ENCODE measurements at regions not wholly inside any gene's neighbourhood (a gene's known extent, or its start where the extent isn't known, plus 50 kb on each side); places are given as distances from the start of the nearest gene placed in this dataset.

- DNase-seq (ENCODE audit: low read depth), result no peak
- Histone ChIP-seq H3K27me3 (ENCODE audit: control insufficient read depth, insufficient read depth, low read length) (no peaks in the 10 kb centered on the region), H3K4me3 (ENCODE audit: low read depth, low read length) (no peak overlapping the region), H3K36me3 (ENCODE audit: control insufficient read depth, insufficient read depth, low read length) (no peaks in the 10 kb centered on the region)
- no peak for FAIRE-seq
- no peak for TF ChIP-seq CTCF (IDR thresholded peaks at IDR 0.05; ENCODE audit: insufficient read depth, low read length, severe bottlenecking)
These were observed 752.8 kb downstream of the LIG4 start for GRCh38 chr13:107462501-107462900.

DNA sequence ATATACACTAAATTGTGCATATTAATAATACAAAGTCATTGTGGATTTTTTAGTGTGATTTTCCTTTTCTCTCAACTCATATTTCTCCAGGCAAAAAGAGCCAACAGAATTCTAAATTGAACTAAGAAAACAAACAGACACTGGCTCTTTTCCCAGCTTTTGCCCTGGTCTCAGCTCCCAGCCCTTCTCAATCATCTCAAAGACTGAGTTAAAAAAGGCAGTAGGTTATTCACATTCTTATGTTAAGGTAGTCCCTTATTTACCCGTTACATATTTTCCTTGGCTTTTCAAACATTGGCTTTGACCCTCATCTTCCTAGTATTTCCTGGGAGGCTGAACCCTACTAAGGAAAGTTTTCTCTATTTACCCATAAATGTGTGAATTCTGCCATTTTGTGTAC is 753.6 kb downstream of the LIG4 start:
- Histone ChIP-seq H3K36me3 (ENCODE audit: control insufficient read depth, insufficient read depth, low read length) (no peaks in the 10 kb centered on the region), H3K27me3 (ENCODE audit: control insufficient read depth, insufficient read depth, low read length) (no peaks in the 10 kb centered on the region), H3K4me3 (ENCODE audit: low read depth, low read length) (no peak overlapping the region)
- no peak for TF ChIP-seq CTCF (IDR thresholded peaks at IDR 0.05; ENCODE audit: insufficient read depth, low read length, severe bottlenecking)
- DNase-seq (ENCODE audit: low read depth), result no peak
- no peak for FAIRE-seq

- no peak for TF ChIP-seq CTCF (IDR thresholded peaks at IDR 0.05; ENCODE audit: insufficient read depth, low read length, severe bottlenecking)
- Histone ChIP-seq H3K36me3 (ENCODE audit: control insufficient read depth, insufficient read depth, low read length) (no peaks in the 10 kb centered on the region), H3K4me3 (ENCODE audit: low read depth, low read length) (no peak overlapping the region), H3K27me3 (ENCODE audit: control insufficient read depth, insufficient read depth, low read length) (no peaks in the 10 kb centered on the region)
- FAIRE-seq, result no peak
- no peak for DNase-seq (ENCODE audit: low read depth)
These were observed 755.9 kb downstream of the LIG4 start for GRCh38 chr13:107459430-107459829.

DNA sequence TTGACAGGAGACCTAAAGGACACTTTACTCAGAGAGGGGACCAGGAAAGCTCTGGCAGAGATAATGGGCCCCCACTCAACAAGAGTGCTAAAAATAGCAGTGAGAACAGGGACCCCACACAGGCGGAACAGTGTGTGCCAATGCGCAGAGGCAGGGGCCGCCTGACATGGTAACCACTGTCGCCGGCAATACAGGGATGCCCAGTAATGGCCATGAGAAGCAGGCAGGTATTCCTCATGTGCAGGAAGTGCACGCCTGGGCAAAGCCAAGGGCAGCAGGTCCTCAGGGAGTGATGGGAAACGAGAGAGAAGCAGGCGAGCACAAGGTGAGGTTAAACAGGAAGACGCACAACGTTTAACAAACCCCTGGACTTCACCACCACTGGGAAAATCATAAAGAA is 757.1 kb downstream of the LIG4 start:
- no peaks in the 10 kb centered on the region for H3K27me3 ChIP-seq (ENCODE audit: control insufficient read depth, insufficient read depth, low read length)
- no peak for DNase-seq (ENCODE audit: low read depth)
- no peaks in the 10 kb centered on the region for H3K36me3 ChIP-seq (ENCODE audit: control insufficient read depth, insufficient read depth, low read length)
- FAIRE-seq, result no peak
- no peak for TF ChIP-seq CTCF (IDR thresholded peaks at IDR 0.05; ENCODE audit: insufficient read depth, low read length, severe bottlenecking)
- H3K4me3 ChIP-seq (ENCODE audit: low read depth, low read length), result no peak overlapping the region

DNA sequence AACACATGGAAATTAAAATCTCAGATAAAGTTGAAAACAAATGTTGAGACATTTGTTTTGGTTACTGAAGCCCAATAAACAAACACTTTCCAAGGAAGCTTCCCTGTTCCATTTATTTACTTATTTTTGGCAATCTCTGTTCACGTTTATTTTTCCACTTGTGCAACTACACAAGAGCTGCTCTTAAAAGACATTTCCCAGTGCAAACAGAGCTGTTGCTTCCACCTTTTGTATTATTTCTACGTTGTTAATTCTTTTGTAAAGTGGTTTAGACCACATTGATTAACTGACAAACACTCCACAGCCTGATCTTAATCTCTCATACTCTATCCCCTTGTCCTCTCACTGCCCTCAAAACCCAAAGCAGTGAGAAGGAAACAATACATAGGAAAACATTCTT is 757.6 kb downstream of the LIG4 start:
- no peak for TF ChIP-seq CTCF (IDR thresholded peaks at IDR 0.05; ENCODE audit: insufficient read depth, low read length, severe bottlenecking)
- FAIRE-seq, result no peak
- no peak overlapping the region for H3K4me3 ChIP-seq (ENCODE audit: low read depth, low read length)
- DNase-seq (ENCODE audit: low read depth), result no peak
- H3K36me3 ChIP-seq (ENCODE audit: control insufficient read depth, insufficient read depth, low read length), result no peaks in the 10 kb centered on the region
- no peaks in the 10 kb centered on the region for H3K27me3 ChIP-seq (ENCODE audit: control insufficient read depth, insufficient read depth, low read length)

GRCh38 chr13:107456431-107456830 is 758.9 kb downstream of the LIG4 start:
- FAIRE-seq (no peak), DNase-seq (ENCODE audit: low read depth) (no peak)
- TF ChIP-seq CTCF (IDR thresholded peaks at IDR 0.05; ENCODE audit: insufficient read depth, low read length, severe bottlenecking), result no peak
- no peak overlapping the region for H3K4me3 ChIP-seq (ENCODE audit: low read depth, low read length)
- no peaks in the 10 kb centered on the region for H3K36me3 ChIP-seq (ENCODE audit: control insufficient read depth, insufficient read depth, low read length)
- H3K27me3 ChIP-seq (ENCODE audit: control insufficient read depth, insufficient read depth, low read length), result no peaks in the 10 kb centered on the region

Measured in bronchial epithelial cell (primary cell).